ENCODE measurements at regions not wholly inside any gene's neighbourhood (a gene's known extent, or its start where the extent isn't known, plus 50 kb on each side); places are given as distances from the start of the nearest gene placed in this dataset.

DNA sequence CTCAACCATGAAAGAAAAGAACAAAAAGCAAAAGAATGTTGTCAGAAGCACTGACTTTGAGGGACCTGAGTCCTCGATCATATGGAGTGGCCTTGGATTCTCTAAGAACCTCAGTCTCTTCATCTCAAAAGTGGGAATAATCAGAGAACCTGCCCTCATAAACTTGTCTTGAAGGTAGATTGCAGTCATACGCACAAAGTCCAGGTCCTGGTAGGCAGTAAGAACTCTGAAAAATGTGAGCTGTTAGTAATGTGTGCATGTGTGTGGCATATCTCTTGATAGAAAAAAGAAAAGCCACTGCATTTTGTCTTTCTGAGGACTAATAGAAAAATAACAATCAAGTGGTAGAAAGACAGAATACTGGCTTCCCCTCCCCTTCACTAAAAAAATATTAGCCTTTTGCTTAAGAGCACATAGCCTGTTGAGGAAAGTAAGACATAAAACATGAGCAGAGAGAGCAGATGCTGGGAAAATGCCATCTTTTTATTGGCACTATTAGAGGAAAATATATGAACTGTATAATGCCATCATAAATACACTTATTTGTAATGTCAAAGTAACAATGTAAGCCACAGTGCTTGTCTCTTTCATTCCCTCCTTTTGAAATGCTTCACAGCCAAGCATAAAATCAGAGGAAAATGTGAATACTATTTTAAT is 205.1 kb upstream of the TBX3 start:
- Histone ChIP-seq H3K27ac (no peak overlapping the region), H3K36me3 (no peaks in the 10 kb centered on the region), H3K4me3 (ENCODE audit: low read depth, low read length) (no peak overlapping the region), H3K27me3 (ENCODE audit: insufficient read depth, low read depth, severe bottlenecking) (peaks cover 7% of the 10 kb centered on the region), H3K9me3 (ENCODE audit: severe bottlenecking) (no peaks in the 10 kb centered on the region)
- DNase-seq = no peak
- TF ChIP-seq, protein P1, sequence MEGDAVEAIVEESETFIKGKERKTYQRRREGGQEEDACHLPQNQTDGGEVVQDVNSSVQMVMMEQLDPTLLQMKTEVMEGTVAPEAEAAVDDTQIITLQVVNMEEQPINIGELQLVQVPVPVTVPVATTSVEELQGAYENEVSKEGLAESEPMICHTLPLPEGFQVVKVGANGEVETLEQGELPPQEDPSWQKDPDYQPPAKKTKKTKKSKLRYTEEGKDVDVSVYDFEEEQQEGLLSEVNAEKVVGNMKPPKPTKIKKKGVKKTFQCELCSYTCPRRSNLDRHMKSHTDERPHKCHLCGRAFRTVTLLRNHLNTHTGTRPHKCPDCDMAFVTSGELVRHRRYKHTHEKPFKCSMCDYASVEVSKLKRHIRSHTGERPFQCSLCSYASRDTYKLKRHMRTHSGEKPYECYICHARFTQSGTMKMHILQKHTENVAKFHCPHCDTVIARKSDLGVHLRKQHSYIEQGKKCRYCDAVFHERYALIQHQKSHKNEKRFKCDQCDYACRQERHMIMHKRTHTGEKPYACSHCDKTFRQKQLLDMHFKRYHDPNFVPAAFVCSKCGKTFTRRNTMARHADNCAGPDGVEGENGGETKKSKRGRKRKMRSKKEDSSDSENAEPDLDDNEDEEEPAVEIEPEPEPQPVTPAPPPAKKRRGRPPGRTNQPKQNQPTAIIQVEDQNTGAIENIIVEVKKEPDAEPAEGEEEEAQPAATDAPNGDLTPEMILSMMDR (IDR thresholded peaks at IDR 0.05; ENCODE audit: low read depth, low read length) = no peak

DNA sequence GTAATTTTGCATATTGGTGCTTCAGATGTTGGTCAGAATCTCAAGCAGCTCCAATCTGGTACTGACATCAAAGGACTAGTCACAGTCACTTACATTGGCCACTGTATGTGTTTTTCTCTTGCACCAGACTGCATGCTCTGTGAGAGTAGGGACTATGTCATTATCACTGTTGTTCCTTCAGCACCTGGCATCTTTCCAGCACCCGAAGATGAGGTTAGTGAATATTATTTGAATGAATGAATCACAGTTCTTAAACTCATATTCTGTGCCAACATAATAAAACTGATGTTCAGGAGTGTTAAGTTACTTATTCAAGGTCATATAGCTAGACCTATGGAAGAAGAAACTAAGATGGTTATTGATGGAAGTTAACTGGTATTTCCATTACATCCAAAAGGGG is 204.5 kb upstream of the TBX3 start:
- Histone ChIP-seq H3K27ac (no peak overlapping the region), H3K36me3 (no peaks in the 10 kb centered on the region), H3K4me3 (ENCODE audit: low read depth, low read length) (no peak overlapping the region), H3K27me3 (ENCODE audit: insufficient read depth, low read depth, severe bottlenecking) (peaks cover 7% of the 10 kb centered on the region), H3K9me3 (ENCODE audit: severe bottlenecking) (no peaks in the 10 kb centered on the region)
- TF ChIP-seq, protein P1 (IDR thresholded peaks at IDR 0.05; ENCODE audit: low read depth, low read length) = no peak
- DNase-seq = no peak

DNA sequence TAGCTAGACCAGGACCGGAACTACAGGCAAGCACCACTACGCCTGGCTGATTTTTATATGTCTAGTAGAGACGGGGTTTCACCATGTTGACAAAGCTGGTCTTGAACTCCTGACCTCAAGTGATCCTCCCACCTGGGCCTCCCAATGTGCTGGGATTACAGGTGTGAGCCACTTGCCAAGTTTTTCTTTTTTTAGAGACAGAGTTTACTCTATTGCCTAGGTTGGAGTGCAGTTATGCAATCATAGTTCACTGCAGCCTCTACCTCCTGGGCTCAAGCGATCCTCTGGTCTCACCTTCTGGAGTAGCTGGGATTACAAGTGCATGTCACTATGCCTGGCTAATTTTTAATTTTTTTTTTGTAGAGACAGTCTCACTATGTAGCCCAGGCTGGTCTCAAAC is 201.5 kb upstream of the TBX3 start:
- no peak for DNase-seq
- peaks cover 9% of the 10 kb centered on the region for H3K27me3 ChIP-seq (ENCODE audit: insufficient read depth, low read depth, severe bottlenecking)
- no peak overlapping the region for H3K4me3 ChIP-seq (ENCODE audit: low read depth, low read length)
- H3K27ac ChIP-seq = no peak overlapping the region
- no peaks in the 10 kb centered on the region for H3K9me3 ChIP-seq (ENCODE audit: severe bottlenecking)
- H3K36me3 ChIP-seq = no peaks in the 10 kb centered on the region
- TF ChIP-seq, protein P1 (IDR thresholded peaks at IDR 0.05; ENCODE audit: low read depth, low read length) = no peak

DNA sequence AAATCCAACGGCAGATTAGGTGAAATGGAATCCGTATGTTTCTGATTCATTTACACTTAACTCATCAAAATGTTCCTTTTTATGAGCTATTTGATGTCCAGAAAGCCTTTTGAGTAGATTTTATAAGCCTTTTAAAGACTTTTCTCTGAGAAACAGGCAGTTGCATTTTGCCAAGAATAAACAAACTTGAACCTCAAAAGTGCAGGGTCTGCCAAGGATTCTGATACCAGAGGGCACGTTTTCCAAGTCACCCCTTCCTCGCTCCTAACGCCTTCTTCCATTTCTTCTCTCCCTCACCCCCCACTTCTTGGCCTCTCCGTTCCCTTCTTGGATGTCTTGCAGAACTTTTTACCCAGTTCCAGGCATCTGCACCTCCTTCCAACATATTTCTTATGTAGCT is 200.6 kb upstream of the TBX3 start:
- Histone ChIP-seq H3K27me3 (ENCODE audit: insufficient read depth, low read depth, severe bottlenecking) (peaks cover 9% of the 10 kb centered on the region), H3K9me3 (ENCODE audit: severe bottlenecking) (no peaks in the 10 kb centered on the region), H3K4me3 (ENCODE audit: low read depth, low read length) (no peak overlapping the region), H3K27ac (no peak overlapping the region), H3K36me3 (no peaks in the 10 kb centered on the region)
- no peak for DNase-seq
- TF ChIP-seq, protein P1 (IDR thresholded peaks at IDR 0.05; ENCODE audit: low read depth, low read length) = no peak

DNA sequence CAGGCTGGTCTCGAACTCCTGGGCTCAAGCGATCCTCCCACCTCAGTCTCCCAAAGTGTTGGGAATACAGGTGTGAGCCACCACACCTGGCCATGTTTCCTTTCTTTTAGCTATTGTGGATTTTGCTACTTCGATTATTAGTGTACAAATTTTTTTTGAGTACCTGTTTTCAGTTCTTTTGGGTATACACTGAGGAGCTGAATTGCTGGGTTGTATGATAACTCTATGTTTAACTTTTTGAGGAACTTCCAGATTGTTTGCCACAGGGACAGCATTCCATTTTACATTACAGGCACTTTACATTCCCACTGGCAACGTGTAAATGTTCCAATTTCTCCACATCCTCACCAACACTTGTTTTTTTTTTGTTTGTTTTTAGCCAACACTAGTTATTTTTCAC is 198.1 kb upstream of the TBX3 start:
- H3K27me3 ChIP-seq (ENCODE audit: insufficient read depth, low read depth, severe bottlenecking) = peaks cover 13% of the 10 kb centered on the region
- no peak for DNase-seq
- TF ChIP-seq, protein P1 (IDR thresholded peaks at IDR 0.05; ENCODE audit: low read depth, low read length) = no peak
- H3K36me3 ChIP-seq = no peaks in the 10 kb centered on the region
- H3K4me3 ChIP-seq (ENCODE audit: low read depth, low read length) = no peak overlapping the region
- H3K9me3 ChIP-seq (ENCODE audit: severe bottlenecking) = no peaks in the 10 kb centered on the region
- no peak overlapping the region for H3K27ac ChIP-seq

DNA sequence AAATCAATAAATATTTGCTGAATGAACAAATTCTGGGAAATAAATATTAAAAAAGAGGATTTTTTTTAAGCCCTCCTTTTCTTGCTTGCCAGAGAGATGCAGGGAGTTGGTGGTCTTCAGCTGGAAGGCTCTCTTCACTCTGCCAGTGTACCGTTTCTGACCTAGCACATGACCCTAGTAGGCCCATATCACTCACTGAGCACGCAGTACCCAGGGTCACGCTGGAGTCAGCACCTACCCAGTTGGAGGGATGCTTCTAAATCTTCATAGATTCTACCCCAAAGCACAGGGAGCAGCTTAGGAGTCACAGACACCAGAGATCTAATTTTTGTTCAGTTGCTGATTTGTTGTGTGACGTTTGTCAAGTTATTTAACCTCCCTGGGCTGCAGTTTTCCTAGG is 195.4 kb upstream of the TBX3 start:
- Histone ChIP-seq H3K36me3 (no peaks in the 10 kb centered on the region), H3K9me3 (ENCODE audit: severe bottlenecking) (no peaks in the 10 kb centered on the region), H3K27ac (no peak overlapping the region), H3K4me3 (ENCODE audit: low read depth, low read length) (no peak overlapping the region), H3K27me3 (ENCODE audit: insufficient read depth, low read depth, severe bottlenecking) (peaks cover 13% of the 10 kb centered on the region)
- DNase-seq = no peak
- TF ChIP-seq, protein P1 (IDR thresholded peaks at IDR 0.05; ENCODE audit: low read depth, low read length) = no peak

All from WERI-Rb-1 (cell line).